Pons (tissue), 1 donor: ENCODE measurements at regions not wholly inside any gene's neighbourhood (a gene's known extent, or its start where the extent isn't known, plus 50 kb on each side); places are given as distances from the start of the nearest gene placed in this dataset.

ENCODE experiments used
- DNase-seq: peaks from one replicate; pipeline ENCODE4 v3.0.0-alpha.2; 2016; ENCODE audit warnings: low spot score

DNA sequence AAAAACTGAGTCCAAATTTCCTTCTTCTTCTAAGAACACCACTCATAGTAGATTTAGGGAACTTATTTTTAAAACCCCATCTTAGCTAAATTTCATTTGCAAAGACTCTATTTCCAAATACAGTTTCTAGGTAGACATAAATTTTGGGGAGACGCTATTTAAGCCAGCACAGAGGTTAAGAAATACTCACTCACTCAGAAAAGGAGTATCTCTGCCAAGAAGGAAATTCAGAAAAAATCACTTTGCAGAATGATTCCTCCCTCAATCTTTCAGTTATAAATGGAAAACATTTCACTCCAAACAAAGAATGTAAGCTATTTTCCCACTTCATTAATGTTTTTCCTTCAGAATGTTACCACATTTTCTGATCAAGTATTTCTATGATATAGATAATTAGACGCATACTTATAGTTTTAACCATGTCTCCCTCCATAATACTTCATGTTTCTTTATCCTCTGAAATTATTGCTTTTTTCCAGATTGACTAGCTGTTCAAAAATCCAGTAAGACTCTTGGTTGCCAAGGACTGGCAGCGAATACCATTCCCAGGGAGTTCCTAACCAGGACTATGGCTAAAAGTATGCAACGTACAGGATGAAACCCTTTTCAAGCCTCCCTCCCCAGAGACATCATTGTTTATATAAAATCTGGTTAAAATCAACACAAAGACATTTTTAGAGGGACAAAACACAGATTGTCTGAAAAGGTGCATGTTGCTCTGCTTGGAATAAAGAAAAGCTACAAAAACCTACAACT is 52.5 kb upstream of the RXFP2 start:
- no peak for DNase-seq
